ENCODE measurements at regions not wholly inside any gene's neighbourhood (a gene's known extent, or its start where the extent isn't known, plus 50 kb on each side); places are given as distances from the start of the nearest gene placed in this dataset.

- Histone ChIP-seq H3K4me1 (ENCODE audit: control insufficient read depth in 2 of 2, insufficient read depth in 2 of 2, low read length in 2 of 2) (no peaks in the 10 kb centered on the region), H3K4me3 (ENCODE audit: low read length in 2 of 2) (no peak overlapping the region), H3K27ac (ENCODE audit: low read depth in 1 of 2, low read length in 1 of 2) (no peak overlapping the region), H3K36me3 (ENCODE audit: control insufficient read depth in 2 of 2, insufficient read depth in 2 of 2, low read length in 1 of 2) (no peaks in the 10 kb centered on the region), H3K27me3 (ENCODE audit: control insufficient read depth in 2 of 2, insufficient read depth in 1 of 2, low read length in 1 of 2) (no peaks in the 10 kb centered on the region), H3K9me3 (ENCODE audit: control insufficient read depth in 2 of 2, insufficient read depth in 1 of 2, low read length in 1 of 2) (no peaks in the 10 kb centered on the region)
- no peak for DNase-seq (ENCODE audit: low read depth in 6 of 9, low spot score in 9 of 9)
- 93% methylated on average over 1 of the region's 1 CpG for WGBS
Measured at GRCh38 chr4:11901089-11901488, 472.4 kb upstream of the HS3ST1 start.

GRCh38 chr4:11900359-11900758, 471.7 kb upstream of the HS3ST1 start:
- Histone ChIP-seq H3K9me3 (ENCODE audit: control insufficient read depth in 2 of 2, insufficient read depth in 1 of 2, low read length in 1 of 2) (no peaks in the 10 kb centered on the region), H3K36me3 (ENCODE audit: control insufficient read depth in 2 of 2, insufficient read depth in 2 of 2, low read length in 1 of 2) (no peaks in the 10 kb centered on the region), H3K27ac (ENCODE audit: low read depth in 1 of 2, low read length in 1 of 2) (no peak overlapping the region), H3K4me3 (ENCODE audit: low read length in 2 of 2) (no peak overlapping the region), H3K4me1 (ENCODE audit: control insufficient read depth in 2 of 2, insufficient read depth in 2 of 2, low read length in 2 of 2) (no peaks in the 10 kb centered on the region), H3K27me3 (ENCODE audit: control insufficient read depth in 2 of 2, insufficient read depth in 1 of 2, low read length in 1 of 2) (no peaks in the 10 kb centered on the region)
- DNase-seq (ENCODE audit: low read depth in 6 of 9, low spot score in 9 of 9) = no peak
- 99% methylated on average over 1 of the region's 1 CpG for WGBS

GRCh38 chr4:11898796-11899195, 470.1 kb upstream of the HS3ST1 start:
- Histone ChIP-seq H3K27ac (ENCODE audit: low read depth in 1 of 2, low read length in 1 of 2) (no peak overlapping the region), H3K27me3 (ENCODE audit: control insufficient read depth in 2 of 2, insufficient read depth in 1 of 2, low read length in 1 of 2) (no peaks in the 10 kb centered on the region), H3K4me3 (ENCODE audit: low read length in 2 of 2) (no peak overlapping the region), H3K36me3 (ENCODE audit: control insufficient read depth in 2 of 2, insufficient read depth in 2 of 2, low read length in 1 of 2) (no peaks in the 10 kb centered on the region), H3K4me1 (ENCODE audit: control insufficient read depth in 2 of 2, insufficient read depth in 2 of 2, low read length in 2 of 2) (no peaks in the 10 kb centered on the region), H3K9me3 (ENCODE audit: control insufficient read depth in 2 of 2, insufficient read depth in 1 of 2, low read length in 1 of 2) (no peaks in the 10 kb centered on the region)
- no peak for DNase-seq (ENCODE audit: low read depth in 6 of 9, low spot score in 9 of 9)
- 98% methylated on average over 1 of the region's 1 CpG for WGBS

GRCh38 chr4:11895766-11896165, 467.1 kb upstream of the HS3ST1 start:
- H3K4me1 ChIP-seq (ENCODE audit: control insufficient read depth in 2 of 2, insufficient read depth in 2 of 2, low read length in 2 of 2) = no peaks in the 10 kb centered on the region
- H3K27me3 ChIP-seq (ENCODE audit: control insufficient read depth in 2 of 2, insufficient read depth in 1 of 2, low read length in 1 of 2) = no peaks in the 10 kb centered on the region
- H3K36me3 ChIP-seq (ENCODE audit: control insufficient read depth in 2 of 2, insufficient read depth in 2 of 2, low read length in 1 of 2) = no peaks in the 10 kb centered on the region
- H3K27ac ChIP-seq (ENCODE audit: low read depth in 1 of 2, low read length in 1 of 2) = no peak overlapping the region
- 84% methylated on average over 1 of the region's 1 CpG for WGBS
- H3K4me3 ChIP-seq (ENCODE audit: low read length in 2 of 2) = no peak overlapping the region
- no peak for DNase-seq (ENCODE audit: low read depth in 6 of 9, low spot score in 9 of 9)
- H3K9me3 ChIP-seq (ENCODE audit: control insufficient read depth in 2 of 2, insufficient read depth in 1 of 2, low read length in 1 of 2) = no peaks in the 10 kb centered on the region

GRCh38 chr4:11894977-11895376, 466.3 kb upstream of the HS3ST1 start:
- Histone ChIP-seq H3K9me3 (ENCODE audit: control insufficient read depth in 2 of 2, insufficient read depth in 1 of 2, low read length in 1 of 2) (no peaks in the 10 kb centered on the region), H3K36me3 (ENCODE audit: control insufficient read depth in 2 of 2, insufficient read depth in 2 of 2, low read length in 1 of 2) (no peaks in the 10 kb centered on the region), H3K4me1 (ENCODE audit: control insufficient read depth in 2 of 2, insufficient read depth in 2 of 2, low read length in 2 of 2) (no peaks in the 10 kb centered on the region), H3K27me3 (ENCODE audit: control insufficient read depth in 2 of 2, insufficient read depth in 1 of 2, low read length in 1 of 2) (no peaks in the 10 kb centered on the region), H3K4me3 (ENCODE audit: low read length in 2 of 2) (no peak overlapping the region), H3K27ac (ENCODE audit: low read depth in 1 of 2, low read length in 1 of 2) (no peak overlapping the region)
- WGBS = 91% methylated on average over 2 of the region's 2 CpGs
- DNase-seq (ENCODE audit: low read depth in 6 of 9, low spot score in 9 of 9) = no peak

GRCh38 chr4:11894221-11894620, 465.5 kb upstream of the HS3ST1 start:
- Histone ChIP-seq H3K4me3 (ENCODE audit: low read length in 2 of 2) (no peak overlapping the region), H3K27ac (ENCODE audit: low read depth in 1 of 2, low read length in 1 of 2) (no peak overlapping the region), H3K36me3 (ENCODE audit: control insufficient read depth in 2 of 2, insufficient read depth in 2 of 2, low read length in 1 of 2) (no peaks in the 10 kb centered on the region), H3K9me3 (ENCODE audit: control insufficient read depth in 2 of 2, insufficient read depth in 1 of 2, low read length in 1 of 2) (no peaks in the 10 kb centered on the region), H3K4me1 (ENCODE audit: control insufficient read depth in 2 of 2, insufficient read depth in 2 of 2, low read length in 2 of 2) (no peaks in the 10 kb centered on the region), H3K27me3 (ENCODE audit: control insufficient read depth in 2 of 2, insufficient read depth in 1 of 2, low read length in 1 of 2) (no peaks in the 10 kb centered on the region)
- WGBS = 91% methylated on average over 3 of the region's 3 CpGs
- DNase-seq (ENCODE audit: low read depth in 6 of 9, low spot score in 9 of 9) = no peak

DNA sequence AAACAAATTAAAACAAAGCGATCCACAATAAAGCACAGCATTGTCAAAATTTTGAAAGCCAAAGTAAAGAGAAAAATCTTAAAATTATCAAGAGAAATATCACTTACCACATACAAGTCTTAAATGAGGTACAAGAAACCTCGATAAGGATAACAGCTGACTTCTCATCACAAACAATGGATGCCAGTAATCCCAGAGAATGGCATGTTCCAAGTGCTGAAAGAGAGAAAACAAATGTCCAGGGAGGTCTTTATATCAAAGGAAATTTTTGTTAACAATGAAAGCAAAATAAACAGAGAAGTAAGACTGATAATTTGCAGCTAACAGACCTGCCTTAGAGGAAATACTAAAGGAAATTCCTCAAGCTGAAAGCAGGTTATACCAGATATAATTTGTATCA, 460.4 kb upstream of the HS3ST1 start:
- Histone ChIP-seq H3K4me1 (ENCODE audit: control insufficient read depth in 2 of 2, insufficient read depth in 2 of 2, low read length in 2 of 2) (no peaks in the 10 kb centered on the region), H3K9me3 (ENCODE audit: control insufficient read depth in 2 of 2, insufficient read depth in 1 of 2, low read length in 1 of 2) (no peaks in the 10 kb centered on the region), H3K27ac (ENCODE audit: low read depth in 1 of 2, low read length in 1 of 2) (no peak overlapping the region), H3K36me3 (ENCODE audit: control insufficient read depth in 2 of 2, insufficient read depth in 2 of 2, low read length in 1 of 2) (no peaks in the 10 kb centered on the region), H3K27me3 (ENCODE audit: control insufficient read depth in 2 of 2, insufficient read depth in 1 of 2, low read length in 1 of 2) (no peaks in the 10 kb centered on the region), H3K4me3 (ENCODE audit: low read length in 2 of 2) (no peak overlapping the region)
- 90% methylated on average over 2 of the region's 2 CpGs for WGBS
- DNase-seq (ENCODE audit: low read depth in 6 of 9, low spot score in 9 of 9) = no peak

DNA sequence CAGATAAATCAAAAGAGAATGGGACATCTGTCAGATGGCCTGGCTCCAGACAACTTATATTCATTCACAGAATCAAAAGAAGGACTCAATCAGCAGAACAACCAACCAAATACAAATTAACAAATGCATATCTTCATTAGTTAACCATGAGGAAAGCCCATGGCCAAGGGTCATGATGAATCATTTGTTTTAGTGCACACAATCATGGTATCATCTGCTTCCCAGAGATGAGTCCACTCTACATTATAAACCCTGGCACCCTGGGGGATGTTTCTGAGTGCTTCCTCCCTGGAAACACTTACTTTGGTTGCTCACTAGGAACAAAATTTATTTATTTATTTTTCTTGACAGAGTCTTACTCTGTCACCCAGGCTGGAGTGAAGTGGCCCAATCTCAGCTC, 453.3 kb upstream of the HS3ST1 start:
- Histone ChIP-seq H3K9me3 (ENCODE audit: control insufficient read depth in 2 of 2, insufficient read depth in 1 of 2, low read length in 1 of 2) (no peaks in the 10 kb centered on the region), H3K36me3 (ENCODE audit: control insufficient read depth in 2 of 2, insufficient read depth in 2 of 2, low read length in 1 of 2) (no peaks in the 10 kb centered on the region), H3K27me3 (ENCODE audit: control insufficient read depth in 2 of 2, insufficient read depth in 1 of 2, low read length in 1 of 2) (no peaks in the 10 kb centered on the region), H3K27ac (ENCODE audit: low read depth in 1 of 2, low read length in 1 of 2) (no peak overlapping the region), H3K4me1 (ENCODE audit: control insufficient read depth in 2 of 2, insufficient read depth in 2 of 2, low read length in 2 of 2) (no peaks in the 10 kb centered on the region), H3K4me3 (ENCODE audit: low read length in 2 of 2) (no peak overlapping the region)
- DNase-seq (ENCODE audit: low read depth in 6 of 9, low spot score in 9 of 9) = no peak

- Histone ChIP-seq H3K36me3 (ENCODE audit: control insufficient read depth in 2 of 2, insufficient read depth in 2 of 2, low read length in 1 of 2) (no peaks in the 10 kb centered on the region), H3K9me3 (ENCODE audit: control insufficient read depth in 2 of 2, insufficient read depth in 1 of 2, low read length in 1 of 2) (no peaks in the 10 kb centered on the region), H3K4me1 (ENCODE audit: control insufficient read depth in 2 of 2, insufficient read depth in 2 of 2, low read length in 2 of 2) (no peaks in the 10 kb centered on the region), H3K27ac (ENCODE audit: low read depth in 1 of 2, low read length in 1 of 2) (no peak overlapping the region), H3K27me3 (ENCODE audit: control insufficient read depth in 2 of 2, insufficient read depth in 1 of 2, low read length in 1 of 2) (no peaks in the 10 kb centered on the region), H3K4me3 (ENCODE audit: low read length in 2 of 2) (no peak overlapping the region)
- no peak for DNase-seq (ENCODE audit: low read depth in 6 of 9, low spot score in 9 of 9)
Measured at GRCh38 chr4:11881364-11881763, 452.7 kb upstream of the HS3ST1 start.

DNA sequence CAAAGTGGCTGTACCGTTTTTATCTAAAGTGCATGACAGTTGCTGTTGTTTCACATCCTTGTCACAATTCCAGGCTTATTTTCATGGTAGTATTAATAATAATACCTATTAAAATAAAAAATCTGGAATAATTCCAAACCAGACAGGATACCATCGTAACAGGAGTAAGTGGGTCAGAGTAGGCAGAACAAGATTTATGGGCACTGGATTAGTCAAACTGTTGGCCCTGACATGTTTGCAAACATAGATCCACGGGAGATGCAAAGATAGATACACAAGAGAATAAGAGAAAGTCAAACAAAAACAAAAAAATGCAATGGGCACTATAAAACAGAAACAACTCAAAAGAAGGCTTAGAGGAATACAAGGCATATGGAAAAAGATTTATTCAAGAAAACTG, 449.5 kb upstream of the HS3ST1 start:
- 82% methylated on average over 3 of the region's 3 CpGs for WGBS
- no peak overlapping the region for H3K27ac ChIP-seq (ENCODE audit: low read depth in 1 of 2, low read length in 1 of 2)

More for the DNA sequence above, 449.5 kb upstream of the HS3ST1 start:
- Histone ChIP-seq H3K9me3 (ENCODE audit: control insufficient read depth in 2 of 2, insufficient read depth in 1 of 2, low read length in 1 of 2) (peaks cover 0 to 7% of the 10 kb centered on the region in 2 donors), H3K27me3 (ENCODE audit: control insufficient read depth in 2 of 2, insufficient read depth in 1 of 2, low read length in 1 of 2) (no peaks in the 10 kb centered on the region), H3K4me3 (ENCODE audit: low read length in 2 of 2) (no peak overlapping the region), H3K4me1 (ENCODE audit: control insufficient read depth in 2 of 2, insufficient read depth in 2 of 2, low read length in 2 of 2) (no peaks in the 10 kb centered on the region), H3K36me3 (ENCODE audit: control insufficient read depth in 2 of 2, insufficient read depth in 2 of 2, low read length in 1 of 2) (no peaks in the 10 kb centered on the region)
- DNase-seq (ENCODE audit: low read depth in 6 of 9, low spot score in 9 of 9) = no peak
